ENCODE measurements at regions not wholly inside any gene's neighbourhood (a gene's known extent, or its start where the extent isn't known, plus 50 kb on each side); places are given as distances from the start of the nearest gene placed in this dataset.

DNA sequence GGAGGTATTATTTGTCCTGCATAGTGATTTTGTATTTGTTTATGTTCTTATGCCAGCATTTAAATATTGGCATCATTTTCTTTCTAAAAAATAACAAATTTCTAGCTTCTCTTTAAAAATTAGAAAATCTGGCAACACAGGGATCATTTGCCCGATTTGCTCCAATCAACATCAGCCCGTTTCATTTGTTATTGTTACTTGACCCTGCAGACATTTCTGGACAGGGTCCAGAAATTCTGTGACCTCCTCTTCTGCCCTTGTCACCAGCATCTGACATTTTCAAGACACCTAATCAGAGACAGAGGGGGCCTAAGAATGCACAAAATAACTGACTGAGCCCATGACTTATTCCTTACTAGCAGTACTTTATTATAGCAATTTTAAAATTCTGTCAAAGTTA lies 253.3 kb downstream of the MREG start (continued):
- TF ChIP-seq, protein P1, sequence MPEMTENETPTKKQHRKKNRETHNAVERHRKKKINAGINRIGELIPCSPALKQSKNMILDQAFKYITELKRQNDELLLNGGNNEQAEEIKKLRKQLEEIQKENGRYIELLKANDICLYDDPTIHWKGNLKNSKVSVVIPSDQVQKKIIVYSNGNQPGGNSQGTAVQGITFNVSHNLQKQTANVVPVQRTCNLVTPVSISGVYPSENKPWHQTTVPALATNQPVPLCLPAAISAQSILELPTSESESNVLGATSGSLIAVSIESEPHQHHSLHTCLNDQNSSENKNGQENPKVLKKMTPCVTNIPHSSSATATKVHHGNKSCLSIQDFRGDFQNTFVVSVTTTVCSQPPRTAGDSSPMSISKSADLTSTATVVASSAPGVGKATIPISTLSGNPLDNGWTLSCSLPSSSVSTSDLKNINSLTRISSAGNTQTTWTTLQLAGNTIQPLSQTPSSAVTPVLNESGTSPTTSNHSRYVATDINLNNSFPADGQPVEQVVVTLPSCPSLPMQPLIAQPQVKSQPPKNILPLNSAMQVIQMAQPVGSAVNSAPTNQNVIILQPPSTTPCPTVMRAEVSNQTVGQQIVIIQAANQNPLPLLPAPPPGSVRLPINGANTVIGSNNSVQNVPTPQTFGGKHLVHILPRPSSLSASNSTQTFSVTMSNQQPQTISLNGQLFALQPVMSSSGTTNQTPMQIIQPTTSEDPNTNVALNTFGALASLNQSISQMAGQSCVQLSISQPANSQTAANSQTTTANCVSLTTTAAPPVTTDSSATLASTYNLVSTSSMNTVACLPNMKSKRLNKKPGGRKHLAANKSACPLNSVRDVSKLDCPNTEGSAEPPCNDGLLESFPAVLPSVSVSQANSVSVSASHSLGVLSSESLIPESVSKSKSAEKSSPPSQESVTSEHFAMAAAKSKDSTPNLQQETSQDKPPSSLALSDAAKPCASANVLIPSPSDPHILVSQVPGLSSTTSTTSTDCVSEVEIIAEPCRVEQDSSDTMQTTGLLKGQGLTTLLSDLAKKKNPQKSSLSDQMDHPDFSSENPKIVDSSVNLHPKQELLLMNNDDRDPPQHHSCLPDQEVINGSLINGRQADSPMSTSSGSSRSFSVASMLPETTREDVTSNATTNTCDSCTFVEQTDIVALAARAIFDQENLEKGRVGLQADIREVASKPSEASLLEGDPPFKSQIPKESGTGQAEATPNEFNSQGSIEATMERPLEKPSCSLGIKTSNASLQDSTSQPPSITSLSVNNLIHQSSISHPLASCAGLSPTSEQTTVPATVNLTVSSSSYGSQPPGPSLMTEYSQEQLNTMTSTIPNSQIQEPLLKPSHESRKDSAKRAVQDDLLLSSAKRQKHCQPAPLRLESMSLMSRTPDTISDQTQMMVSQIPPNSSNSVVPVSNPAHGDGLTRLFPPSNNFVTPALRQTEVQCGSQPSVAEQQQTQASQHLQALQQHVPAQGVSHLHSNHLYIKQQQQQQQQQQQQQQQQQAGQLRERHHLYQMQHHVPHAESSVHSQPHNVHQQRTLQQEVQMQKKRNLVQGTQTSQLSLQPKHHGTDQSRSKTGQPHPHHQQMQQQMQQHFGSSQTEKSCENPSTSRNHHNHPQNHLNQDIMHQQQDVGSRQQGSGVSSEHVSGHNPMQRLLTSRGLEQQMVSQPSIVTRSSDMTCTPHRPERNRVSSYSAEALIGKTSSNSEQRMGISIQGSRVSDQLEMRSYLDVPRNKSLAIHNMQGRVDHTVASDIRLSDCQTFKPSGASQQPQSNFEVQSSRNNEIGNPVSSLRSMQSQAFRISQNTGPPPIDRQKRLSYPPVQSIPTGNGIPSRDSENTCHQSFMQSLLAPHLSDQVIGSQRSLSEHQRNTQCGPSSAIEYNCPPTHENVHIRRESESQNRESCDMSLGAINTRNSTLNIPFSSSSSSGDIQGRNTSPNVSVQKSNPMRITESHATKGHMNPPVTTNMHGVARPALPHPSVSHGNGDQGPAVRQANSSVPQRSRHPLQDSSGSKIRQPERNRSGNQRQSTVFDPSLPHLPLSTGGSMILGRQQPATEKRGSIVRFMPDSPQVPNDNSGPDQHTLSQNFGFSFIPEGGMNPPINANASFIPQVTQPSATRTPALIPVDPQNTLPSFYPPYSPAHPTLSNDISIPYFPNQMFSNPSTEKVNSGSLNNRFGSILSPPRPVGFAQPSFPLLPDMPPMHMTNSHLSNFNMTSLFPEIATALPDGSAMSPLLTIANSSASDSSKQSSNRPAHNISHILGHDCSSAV (CRISPR knock-in tag; IDR thresholded peaks at IDR 0.05; ENCODE audit: borderline replicate concordance): no peak
- TF ChIP-seq, protein P2, sequence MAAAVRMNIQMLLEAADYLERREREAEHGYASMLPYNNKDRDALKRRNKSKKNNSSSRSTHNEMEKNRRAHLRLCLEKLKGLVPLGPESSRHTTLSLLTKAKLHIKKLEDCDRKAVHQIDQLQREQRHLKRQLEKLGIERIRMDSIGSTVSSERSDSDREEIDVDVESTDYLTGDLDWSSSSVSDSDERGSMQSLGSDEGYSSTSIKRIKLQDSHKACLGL (CRISPR knock-in tag; IDR thresholded peaks at IDR 0.05): no peak
- no peak for TF ChIP-seq PHF20 (CRISPR knock-in tag; IDR thresholded peaks at IDR 0.05)
- TF ChIP-seq ZNF335 (CRISPR knock-in tag; IDR thresholded peaks at IDR 0.05): no peak
- TF ChIP-seq, protein P3, sequence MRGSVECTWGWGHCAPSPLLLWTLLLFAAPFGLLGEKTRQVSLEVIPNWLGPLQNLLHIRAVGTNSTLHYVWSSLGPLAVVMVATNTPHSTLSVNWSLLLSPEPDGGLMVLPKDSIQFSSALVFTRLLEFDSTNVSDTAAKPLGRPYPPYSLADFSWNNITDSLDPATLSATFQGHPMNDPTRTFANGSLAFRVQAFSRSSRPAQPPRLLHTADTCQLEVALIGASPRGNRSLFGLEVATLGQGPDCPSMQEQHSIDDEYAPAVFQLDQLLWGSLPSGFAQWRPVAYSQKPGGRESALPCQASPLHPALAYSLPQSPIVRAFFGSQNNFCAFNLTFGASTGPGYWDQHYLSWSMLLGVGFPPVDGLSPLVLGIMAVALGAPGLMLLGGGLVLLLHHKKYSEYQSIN (CRISPR knock-in tag; IDR thresholded peaks at IDR 0.05; ENCODE audit: borderline replicate concordance): no peak
- no peak for TF ChIP-seq ZNF607 (CRISPR knock-in tag; IDR thresholded peaks at IDR 0.05; ENCODE audit: borderline replicate concordance)
- TF ChIP-seq ZNF674 (CRISPR knock-in tag; IDR thresholded peaks at IDR 0.05; ENCODE audit: low read depth): no peak
- no peak for TF ChIP-seq ZNF205 (CRISPR knock-in tag; IDR thresholded peaks at IDR 0.05)
- TF ChIP-seq ZNF24 (IDR thresholded peaks at IDR 0.05): no peak
- TF ChIP-seq TMF1 (CRISPR knock-in tag; IDR thresholded peaks at IDR 0.05; ENCODE audit: low read depth): no peak

All from HepG2 (cell line).